Mesenchymal stem cell (in vitro differentiated cells and primary cell): ENCODE measurements at regions not wholly inside any gene's neighbourhood (a gene's known extent, or its start where the extent isn't known, plus 50 kb on each side); places are given as distances from the start of the nearest gene placed in this dataset.

Source experiments
- DNase-seq: peaks from one replicate; pipeline ENCODE4 v3.0.0-alpha.2; 2013
- H2AFZ ChIP-seq: one replicate; pipeline ENCODE4 v1.6.1; 2013; ENCODE audit warnings: low read depth, mild to moderate bottlenecking, control low read depth, inconsistent platforms, low read length, moderate library complexity
- H2AK5ac ChIP-seq: 2 replicates; pipeline ENCODE4 v1.6.1; 2013; ENCODE audit warnings: low read length, moderate library complexity, mild to moderate bottlenecking, inconsistent platforms; ENCODE audit not compliant: severe bottlenecking
- H2BK120ac ChIP-seq: one replicate; pipeline ENCODE4 v1.6.1; 2013; ENCODE audit warnings: low read depth, mild to moderate bottlenecking, inconsistent platforms, low read length, moderate library complexity
- H2BK12ac ChIP-seq, 2 experiments: one replicate each; pipeline ENCODE4 v1.6.1; 2013; ENCODE audit warnings: inconsistent platforms in 2 of 2, low read length in 2 of 2, mild to moderate bottlenecking in 2 of 2, moderate library complexity in 2 of 2, control low read depth in 1 of 2
- H2BK15ac ChIP-seq: one replicate; pipeline ENCODE4 v1.6.1; 2013; ENCODE audit warnings: mild to moderate bottlenecking, low read depth, inconsistent platforms; ENCODE audit not compliant: poor library complexity, severe bottlenecking
- H2BK5ac ChIP-seq: 2 replicates; pipeline ENCODE4 v1.6.1; 2013; ENCODE audit warnings: low read depth, mild to moderate bottlenecking, low read length, control low read depth, inconsistent platforms; ENCODE audit not compliant: poor library complexity, severe bottlenecking
- H3K14ac ChIP-seq, 2 experiments: one replicate each; pipeline ENCODE4 v1.6.1; 2013; ENCODE audit warnings: inconsistent platforms in 2 of 2, low read length in 2 of 2, control low read depth in 1 of 2, mild to moderate bottlenecking in 1 of 2, moderate library complexity in 1 of 2
- H3K18ac ChIP-seq, 2 experiments: one replicate each; pipeline ENCODE4 v1.6.1; 2013; ENCODE audit warnings: inconsistent platforms in 2 of 2, low read length in 2 of 2, control low read depth in 1 of 2, low read depth in 1 of 2, mild to moderate bottlenecking in 1 of 2
- H3K23ac ChIP-seq, 2 experiments: one replicate each; pipeline ENCODE4 v1.6.1; 2013; ENCODE audit warnings: inconsistent platforms in 2 of 2, low read length in 2 of 2, mild to moderate bottlenecking in 2 of 2, moderate library complexity in 2 of 2, control low read depth in 1 of 2
- H3K27ac ChIP-seq: 2 replicates; pipeline ENCODE4 v1.5.1; 2013; ENCODE audit warnings: mild to moderate bottlenecking, moderate library complexity, low read length, control low read depth, inconsistent platforms; ENCODE audit not compliant: poor library complexity, severe bottlenecking
- H3K27me3 ChIP-seq, 2 experiments: 2 replicates each; pipeline versions ENCODE4 v1.6.1 to v1.7.0; 2013; ENCODE audit warnings: low read length in 2 of 2, mild to moderate bottlenecking in 2 of 2, moderate library complexity in 2 of 2, control low read depth in 1 of 2, inconsistent platforms in 1 of 2; ENCODE audit not compliant: control insufficient read depth in 1 of 2, insufficient read depth in 1 of 2
- H3K36me3 ChIP-seq, 2 experiments: 2 replicates each; pipeline versions ENCODE4 v1.6.1 to v1.7.0; 2013; ENCODE audit warnings: low read length in 2 of 2, control low read depth in 1 of 2, inconsistent platforms in 1 of 2, low read depth in 1 of 2, mild to moderate bottlenecking in 1 of 2; ENCODE audit not compliant: insufficient read depth in 2 of 2, control insufficient read depth in 1 of 2
- H3K4ac ChIP-seq, 2 experiments: one replicate each; pipeline ENCODE4 v1.6.1; 2013; ENCODE audit warnings: inconsistent platforms in 2 of 2, low read length in 2 of 2, mild to moderate bottlenecking in 2 of 2, moderate library complexity in 2 of 2, control low read depth in 1 of 2, low read depth in 1 of 2
- H3K4me1 ChIP-seq: 2 replicates; pipeline ENCODE4 v1.6.1; 2013; ENCODE audit warnings: low read depth, low read length, control low read depth; ENCODE audit not compliant: control insufficient read depth, insufficient read depth
- H3K4me2 ChIP-seq: 2 replicates; pipeline ENCODE4 v1.6.1; 2013; ENCODE audit warnings: low read length, mild to moderate bottlenecking, inconsistent platforms; ENCODE audit not compliant: poor library complexity, severe bottlenecking
- H3K4me3 ChIP-seq, 2 experiments: 2 replicates each; pipeline versions ENCODE4 v1.5.1 to v1.7.0; 2013; ENCODE audit warnings: low read length in 2 of 2, mild to moderate bottlenecking in 2 of 2, control low read depth in 1 of 2, low read depth in 1 of 2; ENCODE audit not compliant: insufficient read depth in 1 of 2
- H3K79me1 ChIP-seq: replicated peaks from 2 replicates; pipeline ENCODE4 v1.6.1; 2013; ENCODE audit warnings: mild to moderate bottlenecking, control low read depth, low read length, inconsistent platforms; ENCODE audit not compliant: poor library complexity, severe bottlenecking
- H3K9ac ChIP-seq: 2 replicates; pipeline ENCODE4 v1.7.0; 2013; ENCODE audit warnings: mild to moderate bottlenecking, low read length, moderate library complexity
- H3K9me3 ChIP-seq: 2 replicates; pipeline ENCODE4 v1.7.0; 2013; ENCODE audit warnings: mild to moderate bottlenecking, low read length; ENCODE audit not compliant: control insufficient read depth
- H4K8ac ChIP-seq: one replicate; pipeline ENCODE4 v1.6.1; 2013; ENCODE audit warnings: inconsistent platforms, mild to moderate bottlenecking, low read length, moderate library complexity
- H4K91ac ChIP-seq: one replicate; pipeline ENCODE4 v1.6.1; 2013; ENCODE audit warnings: mild to moderate bottlenecking, low read length, inconsistent platforms
- WGBS: methylation state at CpG from one replicate; pipeline ENCODE4 v1.1.7; 2013; ENCODE audit warnings: mixed read lengths; 5-methylcytosine and 5-hydroxymethylcytosine counted together

- Histone ChIP-seq H3K18ac (no peak overlapping the region), H3K36me3 (no peaks in the 10 kb centered on the region), H4K8ac (no peak overlapping the region), H3K79me1 (no peaks in the 10 kb centered on the region), H2BK5ac (no peak overlapping the region), H3K14ac (no peak overlapping the region), H4K91ac (no peak overlapping the region), H3K4me1 (peaks cover 2% of the 10 kb centered on the region), H3K4me2 (no peak overlapping the region), H2BK15ac (no peak overlapping the region), H3K4ac (no peak overlapping the region), H3K23ac (no peak overlapping the region), H2BK12ac (no peak overlapping the region), H2BK120ac (no peak overlapping the region), H3K9ac (no peak overlapping the region), H3K27ac (no peak overlapping the region), H3K4me3 (no peak overlapping the region), H2AFZ (no peak overlapping the region), H2AK5ac (no peak overlapping the region), H3K27me3 (peaks cover 0 to 8% of the 10 kb centered on the region in 2 experiments), H3K9me3 (no peaks in the 10 kb centered on the region)
- DNase-seq: no peak
- WGBS: 95% methylated on average over 4 of the region's 6 CpGs
Measured at GRCh38 chr6:148134592-148134991, 208.0 kb upstream of the SASH1 start.

GRCh38 chr6:148136586-148136985, 206.1 kb upstream of the SASH1 start:
- Histone ChIP-seq H2AK5ac (no peak overlapping the region), H3K79me1 (no peaks in the 10 kb centered on the region), H3K9me3 (no peaks in the 10 kb centered on the region), H2AFZ (no peak overlapping the region), H3K36me3 (no peaks in the 10 kb centered on the region), H3K14ac (no peak overlapping the region), H2BK12ac (no peak overlapping the region), H4K91ac (no peak overlapping the region), H4K8ac (no peak overlapping the region), H3K4me2 (no peak overlapping the region), H3K4me3 (no peak overlapping the region), H3K9ac (no peak overlapping the region), H2BK120ac (no peak overlapping the region), H2BK5ac (no peak overlapping the region), H3K4ac (no peak overlapping the region), H3K23ac (no peak overlapping the region), H3K4me1 (peaks cover 2% of the 10 kb centered on the region), H3K18ac (no peak overlapping the region), H2BK15ac (no peak overlapping the region), H3K27ac (no peak overlapping the region), H3K27me3 (peaks cover 0 to 8% of the 10 kb centered on the region in 2 experiments)
- no peak for DNase-seq
- WGBS: 95% methylated on average over 4 of the region's 4 CpGs

DNA sequence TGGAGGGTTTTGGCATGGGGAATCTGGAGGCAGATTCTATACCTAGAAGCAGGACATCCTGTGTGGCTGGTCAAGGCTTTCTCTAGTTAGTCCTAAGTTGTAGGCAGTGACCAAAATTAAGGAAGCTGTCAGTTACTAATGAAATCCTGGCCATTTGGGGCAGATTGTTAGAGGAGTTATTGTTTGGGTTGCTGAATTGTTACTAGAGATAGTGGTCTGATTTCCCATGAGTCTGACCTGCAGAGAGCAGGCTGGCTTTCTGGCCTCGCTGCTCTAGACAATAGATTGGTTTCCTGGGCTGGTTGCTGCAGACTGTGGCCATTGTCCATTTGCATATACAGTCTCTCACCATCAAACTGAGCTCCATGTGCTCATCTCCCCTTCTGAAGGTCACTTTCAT, 205.0 kb upstream of the SASH1 start:
- Histone ChIP-seq H3K27ac (no peak overlapping the region), H2BK120ac (no peak overlapping the region), H3K79me1 (no peaks in the 10 kb centered on the region), H3K27me3 (peaks cover 0 to 8% of the 10 kb centered on the region in 2 experiments), H3K18ac (no peak overlapping the region), H3K4ac (no peak overlapping the region), H2BK5ac (no peak overlapping the region), H3K9me3 (no peaks in the 10 kb centered on the region), H4K8ac (no peak overlapping the region), H3K4me2 (no peak overlapping the region), H3K14ac (no peak overlapping the region), H3K4me1 (peaks cover 2% of the 10 kb centered on the region), H2AFZ (no peak overlapping the region), H3K36me3 (no peaks in the 10 kb centered on the region), H4K91ac (no peak overlapping the region), H2AK5ac (no peak overlapping the region), H3K23ac (no peak overlapping the region), H3K9ac (no peak overlapping the region), H2BK15ac (no peak overlapping the region), H2BK12ac (no peak overlapping the region), H3K4me3 (no peak overlapping the region)
- DNase-seq: no peak
- WGBS: 93% methylated on average over 1 of the region's 1 CpG

GRCh38 chr6:148138573-148138972, 204.1 kb upstream of the SASH1 start:
- 68% methylated on average over 1 of the region's 1 CpG for WGBS
- Histone ChIP-seq H3K27ac (no peak overlapping the region), H3K9ac (no peak overlapping the region), H4K91ac (no peak overlapping the region), H2BK12ac (no peak overlapping the region), H2BK15ac (no peak overlapping the region), H4K8ac (no peak overlapping the region), H3K4me3 (no peak overlapping the region), H3K4ac (no peak overlapping the region), H3K4me2 (no peak overlapping the region), H2BK120ac (no peak overlapping the region), H3K9me3 (no peaks in the 10 kb centered on the region), H3K79me1 (no peaks in the 10 kb centered on the region), H2AK5ac (no peak overlapping the region), H3K36me3 (no peaks in the 10 kb centered on the region), H2AFZ (no peak overlapping the region), H3K4me1 (peaks cover under 1% of the 10 kb centered on the region), H3K18ac (no peak overlapping the region), H3K27me3 (peaks cover 0 to 8% of the 10 kb centered on the region in 2 experiments), H2BK5ac (no peak overlapping the region), H3K14ac (no peak overlapping the region), H3K23ac (no peak overlapping the region)
- DNase-seq: no peak
